K562 (cell line): ENCODE measurements at regions not wholly inside any gene's neighbourhood (a gene's known extent, or its start where the extent isn't known, plus 50 kb on each side); places are given as distances from the start of the nearest gene placed in this dataset.

Experiments used
- ATAC-seq: fragments of 200-7000 bp; cut with Tn5 transposase; 3 replicates; pipeline ENCODE4 v1.9.1; 2020; ENCODE audit warnings: moderate library complexity
- BruUV-seq: library from RNA; stranded (reverse); fragments of 400-500 nt; replicated peaks from 2 replicates; lab custom pipeline; 2021; lab: Mats Ljungman, UMichigan
- CTCF ChIA-PET: fragments of 300-600 bp; formaldehyde crosslinking; extraction: SDS; loops from one replicate; lab custom pipeline; 2021; ENCODE audit warnings: low intra/inter-chr PET ratio; lab: Yijun Ruan, JAX
- POLR2A ChIA-PET: fragments of 300-600, 350-650 bp; sonication (Branson Sonifier 250); formaldehyde crosslinking; extraction: SDS; loops from one replicate; lab custom pipeline; 2021; ENCODE audit warnings: antibody characterized with exemption, inconsistent platforms; lab: Yijun Ruan, JAX
- DNase-seq, 4 experiments: peaks; one replicate each; pipeline versions ENCODE4 v3.0.0 to v3.0.0-alpha.2; 2011 to 2018; ENCODE audit warnings: low spot score in 3 of 4, mixed read lengths in 3 of 4; ENCODE audit errors: extremely low read depth in 1 of 4
- FAIRE-seq: peaks from 2 replicates; lab custom pipeline; 2011; peaks lifted over from hg19 to GRCh38; lab: Jason Lieb, UNC
- H2AFZ ChIP-seq: 2 replicates; pipeline ENCODE4 v1.6.0; 2011; ENCODE audit warnings: low read depth, low read length, control low read depth, inconsistent platforms
- H3K27ac ChIP-seq: fragments of 200-600 bp; 3 replicates; pipeline ENCODE4 v1.8.0; 2011; ENCODE audit warnings: low read depth, mild to moderate bottlenecking, control low read depth, inconsistent platforms, low read length, moderate library complexity, mixed read lengths; ENCODE audit errors: extremely low read depth
- H3K27me3 ChIP-seq, 2 experiments: fragments of 300-600 bp in 1 of 2; 2 replicates in 1 of 2; 3 replicates in 1 of 2; pipeline versions ENCODE4 v1.6.0 to v1.8.0; 2011; ENCODE audit warnings: inconsistent platforms in 2 of 2, low read length in 2 of 2, mild to moderate bottlenecking in 1 of 2, mixed read lengths in 1 of 2, moderate library complexity in 1 of 2; ENCODE audit not compliant: control insufficient read depth in 2 of 2, insufficient read depth in 2 of 2
- H3K36me3 ChIP-seq: fragments of 300-600 bp; 3 replicates; pipeline ENCODE4 v1.8.0; 2011; ENCODE audit warnings: mild to moderate bottlenecking, low read length, inconsistent platforms; ENCODE audit not compliant: control insufficient read depth, insufficient read depth
- H3K4me1 ChIP-seq, 2 experiments: fragments of 200-600 bp in 1 of 2; replicated peaks in 1 of 2; 2 replicates in 1 of 2; 3 replicates in 1 of 2; pipeline versions ENCODE4 v1.5.1 to v1.8.0; 2011; ENCODE audit warnings: inconsistent platforms in 2 of 2, low read length in 2 of 2, mild to moderate bottlenecking in 1 of 2, mixed read lengths in 1 of 2, moderate library complexity in 1 of 2; ENCODE audit not compliant: control insufficient read depth in 2 of 2, insufficient read depth in 2 of 2
- H3K4me2 ChIP-seq: 2 replicates; pipeline ENCODE4 v1.6.1; 2011; ENCODE audit warnings: low read length, control low read depth, inconsistent platforms, mixed read lengths; ENCODE audit not compliant: insufficient read depth
- H3K4me3 ChIP-seq: fragments of 200-600 bp; sonication (generic), shearing (Covaris generic); 2 replicates; pipeline ENCODE4 v1.5.1; 2016; ENCODE audit warnings: control low read depth, inconsistent platforms
- H3K79me2 ChIP-seq: fragments of 200-600 bp; 3 replicates; pipeline ENCODE4 v1.8.0; 2011; ENCODE audit warnings: low read length, inconsistent platforms; ENCODE audit not compliant: control insufficient read depth, insufficient read depth
- H3K9ac ChIP-seq, 2 experiments: 2 replicates each; pipeline versions ENCODE4 v1.6.0 to v1.6.1; 2011; ENCODE audit warnings: low read depth in 2 of 2, low read length in 2 of 2, control low read depth in 1 of 2, inconsistent platforms in 1 of 2, mild to moderate bottlenecking in 1 of 2, mixed read lengths in 1 of 2; ENCODE audit not compliant: insufficient read depth in 1 of 2
- H3K9me1 ChIP-seq: one replicate; pipeline ENCODE4 v1.6.0; 2011; ENCODE audit warnings: inconsistent platforms, mild to moderate bottlenecking, low read length, moderate library complexity; ENCODE audit not compliant: control insufficient read depth, insufficient read depth
- H3K9me3 ChIP-seq: replicated peaks from 2 replicates; pipeline ENCODE4 v1.5.1; 2011; ENCODE audit warnings: low read depth, low read length, inconsistent platforms; ENCODE audit not compliant: control insufficient read depth, insufficient read depth
- H4K20me1 ChIP-seq: replicated peaks from 2 replicates; pipeline ENCODE4 v1.6.1; 2011; ENCODE audit warnings: low read length, inconsistent platforms, mixed read lengths; ENCODE audit not compliant: control insufficient read depth, insufficient read depth
- BRCA1 ChIP-seq, 2 experiments: fragments of 450-650 bp in 1 of 2; sonication (generic) in 1 of 2; formaldehyde crosslinking in 1 of 2; IDR thresholded peaks; 2 replicates each; pipeline versions ENCODE4 v1.5.0 to v1.6.1; 2017 to 2020; ENCODE audit warnings: mild to moderate bottlenecking in 1 of 2, missing genetic modification reagents in 1 of 2
- HNRNPH1 ChIP-seq: fragments of 200-400 bp; formaldehyde crosslinking; optimal IDR thresholded peaks from 2 replicates; pipeline ENCODE3; 2017; ENCODE audit warnings: low read depth, mild to moderate bottlenecking, low read length, moderate library complexity
- NBN ChIP-seq: fragments of 450-650 bp; IDR thresholded peaks from 2 replicates; pipeline ENCODE4 v1.6.1; 2016; ENCODE audit warnings: low read depth, mild to moderate bottlenecking
- NELFE ChIP-seq: IDR thresholded peaks from 2 replicates; pipeline ENCODE4 v1.6.1; 2011; ENCODE audit warnings: mild to moderate bottlenecking; ENCODE audit not compliant: insufficient read depth, insufficient read length
- PHTF2 ChIP-seq: fragments of 250-450 bp; sonication (Bioruptor Pico); IDR thresholded peaks from 2 replicates; pipeline ENCODE4 v1.5.0; 2021; ENCODE audit warnings: mild to moderate bottlenecking
- POLR2H ChIP-seq: IDR thresholded peaks from 2 replicates; pipeline ENCODE4 v1.6.1; 2016; ENCODE audit warnings: missing genetic modification characterization, low read depth, mild to moderate bottlenecking, control low read depth, missing compliant biosample characterization, moderate library complexity
- RAD21 ChIP-seq, 2 experiments: fragments of 250-450 bp in 1 of 2; fragments of 450-650 bp in 1 of 2; sonication (Bioruptor Pico) in 1 of 2; formaldehyde crosslinking in 1 of 2; IDR thresholded peaks in 1 of 2; conservative IDR thresholded peaks in 1 of 2; 2 replicates each; pipeline versions ENCODE4 v1.4.0 to v1.8.0; 2020 to 2022; ENCODE audit warnings: mild to moderate bottlenecking in 2 of 2, moderate library complexity in 1 of 2
- SMARCC2 ChIP-seq: fragments of 450-650 bp; IDR thresholded peaks from 2 replicates; pipeline ENCODE4 v1.6.1; 2017; ENCODE audit warnings: antibody characterized with exemption, moderate library complexity, mild to moderate bottlenecking, low read depth
- ZNF639 ChIP-seq, 2 experiments: fragments of 200-800 bp in 1 of 2; sonication (Bioruptor generic) in 1 of 2; sonication (generic) in 1 of 2; formaldehyde crosslinking in 1 of 2; IDR thresholded peaks in 1 of 2; conservative IDR thresholded peaks in 1 of 2; 2 replicates each; pipeline versions ENCODE4 v1.5.0 to v1.6.1; 2016 to 2020; ENCODE audit warnings: missing compliant biosample characterization in 1 of 2, missing genetic modification characterization in 1 of 2, missing genetic modification reagents in 1 of 2
- WGBS: fragments of 100-300 bp; shearing (Covaris generic); methylation state at CpG from one replicate; pipeline ENCODE4 v1.1.6; 2016; ENCODE audit warnings: low coverage, mixed read lengths; ENCODE audit not compliant: insufficient coverage; ENCODE audit errors: missing lambda C conversion rate; 5-methylcytosine and 5-hydroxymethylcytosine counted together
- in situ Hi-C: fragments of 300-500 bp; cut with MboI; formaldehyde crosslinking; loops from 4 replicates; pipeline ENCODE4 v1.15.0; 2018; ENCODE audit warnings: inconsistent platforms, mixed read lengths
- intact Hi-C: fragments of 100-400 bp; cut with micrococcal nuclease; formaldehyde crosslinking; loops from 2 replicates; pipeline ENCODE4 v1.14.2; 2022
- TF ChIP-seq, protein P1 (sequence below): IDR thresholded peaks from 2 replicates; pipeline ENCODE4 v1.6.1; 2014; ENCODE audit warnings: antibody characterized with exemption
- TF ChIP-seq, protein P2 (sequence below): fragments of 250-450 bp; sonication (Bioruptor Pico); IDR thresholded peaks from 2 replicates; pipeline ENCODE4 v1.8.0; 2022; ENCODE audit warnings: moderate library complexity, mild to moderate bottlenecking, inconsistent platforms

DNA sequence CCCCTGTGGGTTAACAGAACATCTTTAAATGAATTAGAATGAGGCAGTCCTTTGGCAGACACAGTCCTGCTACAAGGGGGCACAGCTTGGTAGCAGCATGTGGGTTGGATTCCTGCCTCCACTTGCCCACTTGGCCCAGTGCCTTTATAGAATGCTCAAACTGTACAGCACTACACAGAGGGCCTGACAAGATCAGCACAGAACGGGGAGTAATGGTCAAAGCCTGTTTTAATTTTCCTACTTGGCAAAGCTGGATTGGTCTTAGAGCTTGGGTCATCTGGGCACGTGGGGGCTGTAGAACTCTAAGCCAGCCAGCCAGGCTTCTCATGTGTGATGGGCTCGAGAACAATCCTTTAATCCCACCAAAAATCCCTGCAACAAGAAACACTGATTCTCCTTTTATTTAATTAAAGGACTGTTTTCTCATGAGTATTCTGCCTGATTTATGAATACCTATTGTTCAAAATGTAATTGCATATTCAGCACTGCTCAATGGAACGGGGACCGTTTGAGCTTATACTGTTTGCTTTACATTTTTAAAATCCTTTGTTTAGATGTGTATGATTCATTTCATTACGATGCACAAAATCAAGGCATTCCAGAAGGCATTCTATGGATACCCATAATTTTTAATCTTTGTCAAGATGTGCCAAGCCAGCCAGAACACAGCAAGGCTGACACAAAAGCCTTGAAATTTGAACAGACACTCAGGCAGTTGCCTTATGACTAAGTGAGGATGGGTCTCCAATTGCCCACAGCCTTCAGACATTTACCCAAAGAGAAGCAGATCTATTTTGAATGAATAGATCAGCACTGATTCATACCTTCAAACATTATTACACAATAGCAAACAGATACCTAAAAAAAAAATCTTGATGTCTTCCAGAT is 249.3 kb upstream of the TGFBR2 start (continued):
- TF ChIP-seq, protein P1, sequence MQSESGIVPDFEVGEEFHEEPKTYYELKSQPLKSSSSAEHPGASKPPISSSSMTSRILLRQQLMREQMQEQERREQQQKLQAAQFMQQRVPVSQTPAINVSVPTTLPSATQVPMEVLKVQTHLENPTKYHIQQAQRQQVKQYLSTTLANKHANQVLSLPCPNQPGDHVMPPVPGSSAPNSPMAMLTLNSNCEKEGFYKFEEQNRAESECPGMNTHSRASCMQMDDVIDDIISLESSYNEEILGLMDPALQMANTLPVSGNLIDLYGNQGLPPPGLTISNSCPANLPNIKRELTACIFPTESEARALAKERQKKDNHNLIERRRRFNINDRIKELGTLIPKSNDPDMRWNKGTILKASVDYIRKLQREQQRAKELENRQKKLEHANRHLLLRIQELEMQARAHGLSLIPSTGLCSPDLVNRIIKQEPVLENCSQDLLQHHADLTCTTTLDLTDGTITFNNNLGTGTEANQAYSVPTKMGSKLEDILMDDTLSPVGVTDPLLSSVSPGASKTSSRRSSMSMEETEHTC: no peak
- TF ChIP-seq PHTF2 (CRISPR knock-in tag) (no peak), HNRNPH1 (no peak), RAD21 (CRISPR knock-in tag; conservative IDR thresholded peaks at IDR 0.05 in 1 of 2, IDR thresholded peaks at IDR 0.05 in 1 of 2) (no peak)

GRCh38 chr3:30357897-30358296 is 248.5 kb upstream of the TGFBR2 start:
- H2AFZ ChIP-seq: no peak overlapping the region
- H3K4me3 ChIP-seq: no peak overlapping the region
- no peak overlapping the region for H3K27ac ChIP-seq
- in situ Hi-C loops (no loop called here), intact Hi-C loops (no loop called here)
- ChIA-PET CTCF (no interaction called here), POLR2A (no interaction called here)
- no peaks in the 10 kb centered on the region for H3K27me3 ChIP-seq
- BruUV-seq: no TSS peak
- 0% methylated on average over 2 of the region's 2 CpGs for WGBS
- H3K9me1 ChIP-seq: no peaks in the 10 kb centered on the region
- no peaks in the 10 kb centered on the region for H3K36me3 ChIP-seq
- DNase-seq (no peak), ATAC-seq (no peak), FAIRE-seq (no peak)
- no peak overlapping the region for H3K4me2 ChIP-seq
- H3K9me3 ChIP-seq: no peaks in the 10 kb centered on the region
- no peaks in the 10 kb centered on the region for H3K4me1 ChIP-seq
- H3K9ac ChIP-seq: no peak overlapping the region
- H4K20me1 ChIP-seq: no peaks in the 10 kb centered on the region
- H3K79me2 ChIP-seq: no peaks in the 10 kb centered on the region
- TF ChIP-seq SMARCC2 (no peak), NELFE (no peak), ZNF639 (CRISPR knock-in tag; conservative IDR thresholded peaks at IDR 0.05 in 1 of 2, IDR thresholded peaks at IDR 0.05 in 1 of 2) (no peak), POLR2H (no peak), NBN (no peak), BRCA1 (IDR thresholded peaks at IDR 0.05) (no peak), BRCA1 (CRISPR knock-in tag; IDR thresholded peaks at IDR 0.05) (no peak)
- TF ChIP-seq, protein P2, sequence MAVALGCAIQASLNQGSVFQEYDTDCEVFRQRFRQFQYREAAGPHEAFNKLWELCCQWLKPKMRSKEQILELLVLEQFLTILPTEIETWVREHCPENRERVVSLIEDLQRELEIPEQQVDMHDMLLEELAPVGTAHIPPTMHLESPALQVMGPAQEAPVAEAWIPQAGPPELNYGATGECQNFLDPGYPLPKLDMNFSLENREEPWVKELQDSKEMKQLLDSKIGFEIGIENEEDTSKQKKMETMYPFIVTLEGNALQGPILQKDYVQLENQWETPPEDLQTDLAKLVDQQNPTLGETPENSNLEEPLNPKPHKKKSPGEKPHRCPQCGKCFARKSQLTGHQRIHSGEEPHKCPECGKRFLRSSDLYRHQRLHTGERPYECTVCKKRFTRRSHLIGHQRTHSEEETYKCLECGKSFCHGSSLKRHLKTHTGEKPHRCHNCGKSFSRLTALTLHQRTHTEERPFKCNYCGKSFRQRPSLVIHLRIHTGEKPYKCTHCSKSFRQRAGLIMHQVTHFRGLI (CRISPR knock-in tag): no peak
